ENCODE measurements at regions not wholly inside any gene's neighbourhood (a gene's known extent, or its start where the extent isn't known, plus 50 kb on each side); places are given as distances from the start of the nearest gene placed in this dataset.
"Not testable (repeated sequence)": the region's sequence is repeated elsewhere in the genome, so short reads cannot be mapped to it uniquely, and the experiment has no call there.

DNA sequence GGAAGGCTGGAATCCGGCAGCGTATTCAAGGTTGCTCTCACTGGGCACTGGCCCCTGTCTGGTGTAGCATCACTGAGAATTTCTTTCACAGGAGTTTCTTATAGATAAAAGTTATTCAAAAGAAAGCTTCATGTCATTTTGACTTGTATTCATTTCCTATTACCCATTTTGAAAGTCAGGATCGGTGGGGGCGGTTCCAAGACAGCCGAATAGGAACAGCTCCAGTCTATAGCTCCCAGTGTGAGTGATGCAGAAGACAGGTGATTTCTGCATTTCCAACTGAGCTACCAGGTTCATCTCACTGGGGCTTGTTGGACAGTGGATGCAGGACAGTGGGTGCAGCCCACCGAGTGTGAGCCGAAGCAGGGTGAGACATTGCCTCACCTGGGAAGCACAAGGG, 51.5 kb upstream of the CDC42EP3 start:
- not testable (repeated sequence) for H3K4me3 ChIP-seq (replicated peaks; ENCODE audit: low read depth, low read length); DNase-seq (ENCODE audit: low read depth)

GRCh38 chr2:37730037-37730818, 58.8 kb upstream of the CDC42EP3 start:
- no peak for TF ChIP-seq CTCF (IDR thresholded peaks at IDR 0.05; ENCODE audit: low read length, missing control alignments)
- DNase-seq (ENCODE audit: low read depth), result no peak
- no peak overlapping the region for H3K4me3 ChIP-seq (replicated peaks; ENCODE audit: low read depth, low read length)

DNA sequence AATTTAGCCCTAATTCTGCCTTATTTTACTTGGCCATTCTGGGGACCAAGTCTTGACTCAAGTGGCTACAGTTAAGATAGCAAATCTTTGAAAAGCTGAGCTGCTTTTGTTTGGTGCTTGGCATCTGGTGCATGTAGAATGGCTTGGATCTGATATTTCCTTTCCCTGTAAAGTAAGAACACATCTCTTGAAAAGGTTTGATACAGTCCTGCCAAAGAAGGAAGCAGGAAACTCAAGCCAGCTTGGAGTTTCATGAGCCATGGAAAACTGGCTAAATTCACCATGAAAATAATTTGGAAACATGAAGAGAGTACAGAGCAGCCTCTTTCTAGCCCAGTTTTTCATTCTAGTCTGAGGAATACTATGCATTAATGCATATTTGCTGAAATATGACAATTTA, 61.0 kb upstream of the CDC42EP3 start:
- not testable (repeated sequence) for H3K4me3 ChIP-seq (replicated peaks; ENCODE audit: low read depth, low read length); DNase-seq (ENCODE audit: low read depth)

- H3K4me3 ChIP-seq (replicated peaks; ENCODE audit: low read depth, low read length), result no peak overlapping the region
- no peak for DNase-seq (ENCODE audit: low read depth)
- no peak for TF ChIP-seq CTCF (IDR thresholded peaks at IDR 0.05; ENCODE audit: low read length, missing control alignments)
Observed at GRCh38 chr2:37733251-37733650, 61.8 kb upstream of the CDC42EP3 start.

DNA sequence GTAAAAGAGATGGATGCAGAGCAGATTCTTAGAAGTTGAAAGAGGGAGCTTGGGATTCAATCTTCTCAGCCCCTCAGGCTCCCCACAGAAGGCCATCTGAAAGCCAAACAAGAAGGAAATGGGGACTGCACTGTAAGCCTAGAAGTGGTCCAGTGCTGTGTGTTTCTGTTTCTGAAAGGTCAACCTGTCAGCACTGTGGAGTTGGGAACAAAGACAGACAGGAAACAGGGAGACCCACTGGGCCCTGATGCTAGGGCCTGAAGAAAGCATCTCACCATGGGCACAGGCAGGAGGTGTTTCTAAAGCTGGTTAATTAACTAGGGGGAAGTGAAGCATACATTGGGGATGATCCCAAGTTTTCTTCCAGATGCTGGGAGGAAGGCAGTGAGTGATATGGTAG, 62.5 kb upstream of the CDC42EP3 start:
- DNase-seq (ENCODE audit: low read depth); H3K4me3 ChIP-seq (replicated peaks; ENCODE audit: low read depth, low read length): not testable (repeated sequence)

GRCh38 chr2:37734891-37735523, 63.6 kb upstream of the CDC42EP3 start:
- H3K4me3 ChIP-seq (replicated peaks; ENCODE audit: low read depth, low read length), result not testable (repeated sequence)
- DNase-seq (ENCODE audit: low read depth), result peak; percentile 63

- H3K4me3 ChIP-seq (replicated peaks; ENCODE audit: low read depth, low read length); DNase-seq (ENCODE audit: low read depth): not testable (repeated sequence)
Observed at GRCh38 chr2:37735524-37735910, 64.1 kb upstream of the CDC42EP3 start.

DNA sequence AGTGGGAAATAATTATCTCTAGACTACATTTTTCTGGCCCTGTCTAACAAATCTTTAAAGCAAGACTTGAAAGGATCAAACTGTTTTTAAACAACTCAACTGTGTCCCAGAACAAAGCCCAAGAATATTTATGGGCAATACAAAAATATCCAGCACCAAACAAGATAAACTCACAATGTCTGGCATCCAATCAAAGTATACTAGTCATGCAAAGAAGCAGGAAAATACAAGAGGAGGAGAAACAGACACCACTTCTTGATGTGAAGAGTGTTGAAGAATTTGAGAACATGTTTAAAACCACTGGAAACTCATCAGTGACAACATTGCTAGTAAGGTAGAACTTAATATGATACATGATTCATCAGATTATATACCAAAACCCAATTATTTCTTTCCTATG, 66.1 kb upstream of the CDC42EP3 start:
- TF ChIP-seq CTCF (IDR thresholded peaks at IDR 0.05; ENCODE audit: low read length, missing control alignments), result no peak
- H3K4me3 ChIP-seq (replicated peaks; ENCODE audit: low read depth, low read length), result no peak overlapping the region
- DNase-seq (ENCODE audit: low read depth), result peak; percentile 55

- DNase-seq (ENCODE audit: low read depth), result no peak
- TF ChIP-seq CTCF (IDR thresholded peaks at IDR 0.05; ENCODE audit: low read length, missing control alignments), result no peak
- H3K4me3 ChIP-seq (replicated peaks; ENCODE audit: low read depth, low read length), result no peak overlapping the region
Observed at GRCh38 chr2:37738266-37738885, 66.9 kb upstream of the CDC42EP3 start.

All from fibroblast of pulmonary artery (primary cell).